ENCODE measurements at regions not wholly inside any gene's neighbourhood (a gene's known extent, or its start where the extent isn't known, plus 50 kb on each side); places are given as distances from the start of the nearest gene placed in this dataset.

- ATAC-seq = no peak
- TF ChIP-seq, protein P1, sequence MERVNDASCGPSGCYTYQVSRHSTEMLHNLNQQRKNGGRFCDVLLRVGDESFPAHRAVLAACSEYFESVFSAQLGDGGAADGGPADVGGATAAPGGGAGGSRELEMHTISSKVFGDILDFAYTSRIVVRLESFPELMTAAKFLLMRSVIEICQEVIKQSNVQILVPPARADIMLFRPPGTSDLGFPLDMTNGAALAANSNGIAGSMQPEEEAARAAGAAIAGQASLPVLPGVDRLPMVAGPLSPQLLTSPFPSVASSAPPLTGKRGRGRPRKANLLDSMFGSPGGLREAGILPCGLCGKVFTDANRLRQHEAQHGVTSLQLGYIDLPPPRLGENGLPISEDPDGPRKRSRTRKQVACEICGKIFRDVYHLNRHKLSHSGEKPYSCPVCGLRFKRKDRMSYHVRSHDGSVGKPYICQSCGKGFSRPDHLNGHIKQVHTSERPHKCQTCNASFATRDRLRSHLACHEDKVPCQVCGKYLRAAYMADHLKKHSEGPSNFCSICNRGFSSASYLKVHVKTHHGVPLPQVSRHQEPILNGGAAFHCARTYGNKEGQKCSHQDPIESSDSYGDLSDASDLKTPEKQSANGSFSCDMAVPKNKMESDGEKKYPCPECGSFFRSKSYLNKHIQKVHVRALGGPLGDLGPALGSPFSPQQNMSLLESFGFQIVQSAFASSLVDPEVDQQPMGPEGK (CRISPR knock-in tag; IDR thresholded peaks at IDR 0.05; ENCODE audit: borderline replicate concordance) = no peak
- TF ChIP-seq TOX (CRISPR knock-in tag; IDR thresholded peaks at IDR 0.05; ENCODE audit: borderline replicate concordance) (no peak), POU6F1 (CRISPR knock-in tag; IDR thresholded peaks at IDR 0.05; ENCODE audit: borderline replicate concordance, low read depth) (no peak), CSRNP3 (CRISPR knock-in tag; IDR thresholded peaks at IDR 0.05) (no peak), ZFP30 (CRISPR knock-in tag; IDR thresholded peaks at IDR 0.05) (no peak), PPARA (CRISPR knock-in tag; IDR thresholded peaks at IDR 0.05; ENCODE audit: borderline replicate concordance) (no peak), SNAI2 (CRISPR knock-in tag; IDR thresholded peaks at IDR 0.05) (no peak), RARB (CRISPR knock-in tag; IDR thresholded peaks at IDR 0.05) (no peak)
- TF ChIP-seq, protein P2, sequence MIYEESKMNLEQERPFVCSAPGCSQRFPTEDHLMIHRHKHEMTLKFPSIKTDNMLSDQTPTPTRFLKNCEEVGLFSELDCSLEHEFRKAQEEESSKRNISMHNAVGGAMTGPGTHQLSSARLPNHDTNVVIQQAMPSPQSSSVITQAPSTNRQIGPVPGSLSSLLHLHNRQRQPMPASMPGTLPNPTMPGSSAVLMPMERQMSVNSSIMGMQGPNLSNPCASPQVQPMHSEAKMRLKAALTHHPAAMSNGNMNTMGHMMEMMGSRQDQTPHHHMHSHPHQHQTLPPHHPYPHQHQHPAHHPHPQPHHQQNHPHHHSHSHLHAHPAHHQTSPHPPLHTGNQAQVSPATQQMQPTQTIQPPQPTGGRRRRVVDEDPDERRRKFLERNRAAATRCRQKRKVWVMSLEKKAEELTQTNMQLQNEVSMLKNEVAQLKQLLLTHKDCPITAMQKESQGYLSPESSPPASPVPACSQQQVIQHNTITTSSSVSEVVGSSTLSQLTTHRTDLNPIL (CRISPR knock-in tag; IDR thresholded peaks at IDR 0.05; ENCODE audit: low read depth) = no peak
These were observed 215.1 kb upstream of the CDYL start for GRCh38 chr6:4561078-4561435.

DNA sequence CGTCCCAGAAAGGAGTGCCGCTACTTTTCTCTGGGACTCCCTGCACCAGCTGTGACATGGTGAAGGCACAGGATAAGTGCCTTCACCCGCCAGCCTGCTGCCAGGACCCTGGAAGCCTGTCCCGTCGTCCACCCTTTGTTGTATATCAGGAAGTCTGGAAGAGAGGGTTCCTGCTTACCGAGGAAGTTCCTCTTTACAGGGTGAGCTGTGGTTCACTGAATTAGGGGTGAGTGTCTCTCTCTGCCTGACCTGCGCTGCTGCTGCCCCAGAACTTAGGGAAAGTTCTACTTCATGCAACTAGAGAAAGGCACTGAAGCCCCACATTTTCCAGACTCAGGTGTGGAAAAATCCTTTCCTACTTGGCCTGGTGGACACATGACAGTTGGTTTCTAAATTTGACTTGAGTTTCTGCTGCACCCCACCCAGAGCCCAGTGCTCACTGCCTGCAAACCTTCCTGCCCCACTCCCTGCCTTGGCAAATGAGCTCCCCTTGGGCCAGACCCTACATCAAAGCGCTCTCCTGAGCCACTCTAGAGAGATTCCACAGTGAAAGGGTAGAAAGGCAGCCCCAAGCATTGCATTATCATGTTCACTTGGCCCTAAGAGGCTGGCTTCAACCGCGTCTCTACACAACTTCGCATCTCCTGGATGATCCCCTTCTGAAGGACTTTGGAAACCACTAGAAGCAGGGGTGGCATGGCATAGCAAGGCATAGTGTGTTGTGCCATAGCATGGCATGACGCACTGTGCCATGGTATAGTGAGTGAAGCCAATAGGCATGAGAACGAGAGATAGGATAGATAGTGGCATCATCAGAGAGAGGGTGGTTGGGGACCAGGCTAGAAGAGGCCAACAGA, 215.8 kb upstream of the CDYL start:
- TF ChIP-seq ZFP30 (CRISPR knock-in tag; IDR thresholded peaks at IDR 0.05) = no peak
- no peak for TF ChIP-seq CSDC2 (CRISPR knock-in tag; IDR thresholded peaks at IDR 0.05)
- TF ChIP-seq, protein P1 (CRISPR knock-in tag; IDR thresholded peaks at IDR 0.05; ENCODE audit: borderline replicate concordance) = no peak
- no peak for ATAC-seq

DNA sequence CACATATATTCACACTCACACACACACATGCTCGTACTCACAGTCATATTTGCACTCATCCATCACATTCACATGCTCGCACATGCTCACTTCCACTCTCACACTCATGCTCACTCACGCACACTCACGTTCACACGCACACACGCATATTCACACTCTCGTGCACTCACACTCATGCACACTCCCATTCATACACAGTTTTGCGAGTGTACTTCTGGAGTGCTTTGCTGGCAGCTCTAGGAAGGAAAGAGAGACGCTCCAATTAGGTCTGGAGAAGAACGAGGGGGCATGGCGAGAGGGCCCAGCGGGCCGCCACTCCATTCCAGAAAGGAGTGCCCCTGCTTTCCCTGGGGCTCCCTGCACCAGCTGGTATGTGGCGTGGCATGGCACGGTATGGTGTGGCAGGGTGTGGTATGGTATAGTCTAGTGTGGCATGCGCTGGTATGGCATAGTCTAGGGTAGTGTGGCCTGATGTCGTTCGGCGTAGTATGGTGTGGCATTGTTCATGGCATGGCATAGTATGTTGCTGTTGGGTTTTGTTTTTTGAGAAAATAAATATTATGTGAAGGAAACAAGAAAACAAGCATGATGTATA, 216.8 kb upstream of the CDYL start:
- TF ChIP-seq ESRRG (CRISPR knock-in tag; IDR thresholded peaks at IDR 0.05) (no peak), RARB (CRISPR knock-in tag; IDR thresholded peaks at IDR 0.05) (no peak), OSR1 (CRISPR knock-in tag; IDR thresholded peaks at IDR 0.05) (no peak), ZFP3 (CRISPR knock-in tag; IDR thresholded peaks at IDR 0.05) (no peak), ZFP30 (CRISPR knock-in tag; IDR thresholded peaks at IDR 0.05) (no peak), ISL1 (CRISPR knock-in tag; IDR thresholded peaks at IDR 0.05) (no peak), ZC3H10 (CRISPR knock-in tag; IDR thresholded peaks at IDR 0.05) (no peak), ZNF70 (CRISPR knock-in tag; IDR thresholded peaks at IDR 0.05) (no peak), ZNF565 (CRISPR knock-in tag; conservative IDR thresholded peaks at IDR 0.05; ENCODE audit: low read depth) (no peak), TCF4 (CRISPR knock-in tag; IDR thresholded peaks at IDR 0.05; ENCODE audit: borderline replicate concordance) (no peak), GLIS3 (CRISPR knock-in tag; IDR thresholded peaks at IDR 0.05) (no peak)

DNA sequence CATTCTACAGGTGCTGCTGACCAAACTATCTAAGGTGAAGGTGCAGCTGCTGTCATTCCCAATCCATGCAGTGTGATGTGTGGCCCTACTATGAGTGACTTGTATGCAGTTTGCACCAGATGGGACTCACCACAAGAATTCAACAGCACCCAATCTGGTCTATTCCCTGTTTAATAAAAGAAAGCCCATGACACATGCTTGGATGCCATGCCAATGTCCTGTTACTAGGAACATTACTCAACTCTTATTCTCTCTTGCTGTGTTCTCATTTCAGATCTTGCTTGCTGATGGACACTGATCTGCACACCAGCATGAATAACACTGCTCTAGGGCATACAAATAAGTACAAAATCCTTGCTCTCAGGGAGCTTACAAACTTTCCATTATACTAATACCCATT, 221.6 kb upstream of the CDYL start:
- TF ChIP-seq SNAI2 (CRISPR knock-in tag; IDR thresholded peaks at IDR 0.05) (no peak), ZC3H10 (CRISPR knock-in tag; IDR thresholded peaks at IDR 0.05) (no peak), ISL1 (CRISPR knock-in tag; IDR thresholded peaks at IDR 0.05) (no peak)
- TF ChIP-seq, protein P1 (CRISPR knock-in tag; IDR thresholded peaks at IDR 0.05; ENCODE audit: borderline replicate concordance) = no peak
- TF ChIP-seq, protein P2 (CRISPR knock-in tag; IDR thresholded peaks at IDR 0.05; ENCODE audit: low read depth) = no peak

More for the DNA sequence above, 216.8 kb upstream of the CDYL start:
- ATAC-seq = no peak

More for the DNA sequence above, 221.6 kb upstream of the CDYL start:
- no peak for ATAC-seq

Measured in SK-N-SH treated with all-trans-retinoic acid at 6 μM for 48 hours (cell line).